ENCODE measurements at regions not wholly inside any gene's neighbourhood (a gene's known extent, or its start where the extent isn't known, plus 50 kb on each side); places are given as distances from the start of the nearest gene placed in this dataset.

DNA sequence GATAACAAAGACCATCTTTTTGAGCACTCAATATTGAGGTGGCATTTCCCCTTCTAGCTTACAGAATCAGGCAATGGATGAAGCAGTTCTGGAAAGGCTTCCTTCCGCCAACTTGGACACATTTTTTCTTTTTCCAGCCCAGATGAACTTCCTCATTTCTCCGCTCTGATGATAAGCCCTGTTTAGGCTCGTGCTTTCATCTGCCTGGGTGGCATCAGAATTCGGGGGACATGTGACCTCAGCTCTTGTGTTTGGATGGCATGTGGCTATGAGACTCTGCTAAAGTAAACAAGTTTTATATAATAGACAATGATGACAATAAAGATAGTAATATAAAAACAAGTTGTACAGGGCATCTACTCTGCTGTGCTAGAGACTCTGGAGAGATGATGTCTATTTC is 796.7 kb downstream of the DHX35 start:
- H3K4me3 ChIP-seq, result no peak overlapping the region
- TF ChIP-seq POLR2AphosphoS5 (IDR thresholded peaks at IDR 0.05; ENCODE audit: insufficient read depth in 1 of 2, low read depth in 1 of 2) (no peak), CTCF (IDR thresholded peaks at IDR 0.05) (no peak)
- DNase-seq (ENCODE audit: extremely low spot score in 2 of 2), result no peak
- no peaks in the 10 kb centered on the region for H3K36me3 ChIP-seq
- no peaks in the 10 kb centered on the region for H3K4me1 ChIP-seq
- no peak overlapping the region for H3K27ac ChIP-seq
- H3K27me3 ChIP-seq, result no peaks in the 10 kb centered on the region
- intact Hi-C loops (cut with DNase I), result no loop called here
- no peaks in the 10 kb centered on the region for H3K9me3 ChIP-seq

- Histone ChIP-seq H3K27ac (no peak overlapping the region), H3K27me3 (no peaks in the 10 kb centered on the region), H3K9me3 (no peaks in the 10 kb centered on the region), H3K36me3 (no peaks in the 10 kb centered on the region), H3K4me3 (no peak overlapping the region), H3K4me1 (no peaks in the 10 kb centered on the region)
- DNase-seq (ENCODE audit: extremely low spot score in 2 of 2), result no peak
- TF ChIP-seq CTCF (IDR thresholded peaks at IDR 0.05) (no peak), POLR2AphosphoS5 (IDR thresholded peaks at IDR 0.05; ENCODE audit: insufficient read depth in 1 of 2, low read depth in 1 of 2) (no peak), POLR2A (IDR thresholded peaks at IDR 0.05) (no peak)
- intact Hi-C loops (cut with DNase I), result no loop called here
These were observed 794.7 kb downstream of the DHX35 start for GRCh38 chr20:39756828-39757227.

DNA sequence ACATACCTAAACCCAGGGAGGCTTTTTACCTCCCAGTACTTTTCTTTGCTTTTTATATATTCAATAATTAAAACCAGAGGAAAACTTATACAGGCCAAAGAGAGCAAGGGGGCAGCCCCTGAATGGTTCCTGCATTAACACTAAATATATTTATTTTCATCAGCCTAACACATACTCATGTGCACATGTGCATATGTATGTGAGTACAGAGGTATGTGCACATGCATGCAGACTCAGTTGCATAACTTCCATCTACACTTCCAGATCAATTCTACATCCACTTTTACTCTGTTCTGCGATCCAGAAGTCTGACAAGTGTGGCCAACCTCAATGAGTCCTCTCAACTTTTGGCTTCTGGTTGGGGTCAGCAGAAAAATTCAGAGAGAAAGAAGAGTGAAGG is 794.2 kb downstream of the DHX35 start:
- no peaks in the 10 kb centered on the region for H3K4me1 ChIP-seq
- H3K4me3 ChIP-seq, result no peak overlapping the region
- TF ChIP-seq CTCF (IDR thresholded peaks at IDR 0.05) (no peak), POLR2AphosphoS5 (IDR thresholded peaks at IDR 0.05; ENCODE audit: insufficient read depth in 1 of 2, low read depth in 1 of 2) (no peak), POLR2A (IDR thresholded peaks at IDR 0.05) (no peak)
- no peak overlapping the region for H3K27ac ChIP-seq
- intact Hi-C loops (cut with DNase I), result no loop called here
- no peaks in the 10 kb centered on the region for H3K27me3 ChIP-seq
- no peaks in the 10 kb centered on the region for H3K9me3 ChIP-seq
- no peak for DNase-seq (ENCODE audit: extremely low spot score in 2 of 2)
- no peaks in the 10 kb centered on the region for H3K36me3 ChIP-seq

DNA sequence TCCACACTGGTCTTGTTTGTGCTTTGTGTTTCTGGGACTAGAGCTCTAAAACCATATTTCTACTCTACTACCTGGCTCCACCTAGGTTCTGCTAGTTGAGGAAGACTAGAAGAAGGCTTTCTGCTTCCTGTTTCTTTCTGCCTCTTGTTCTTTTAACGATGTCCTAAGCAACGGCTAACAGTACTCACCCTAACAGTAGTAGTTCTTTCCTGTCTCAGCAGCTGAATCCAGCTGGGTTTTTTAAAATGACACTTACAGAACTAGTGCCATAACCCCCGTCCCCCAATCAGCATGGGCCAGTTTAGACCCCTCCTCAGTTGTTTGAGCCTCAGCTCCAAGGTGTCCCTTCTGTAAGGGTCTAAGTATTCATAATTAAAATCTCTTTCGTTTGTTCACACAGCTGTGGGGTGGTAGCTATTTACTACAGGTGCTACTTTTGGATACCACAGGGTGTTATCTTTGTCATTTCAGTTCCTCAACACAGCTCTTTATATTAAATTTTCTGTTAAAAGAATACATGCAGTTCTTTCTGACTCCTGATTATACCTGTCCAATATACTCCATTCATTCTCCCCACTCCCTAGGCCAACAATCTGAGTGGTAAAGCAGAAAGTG is 790.2 kb downstream of the DHX35 start:
- no peak for DNase-seq (ENCODE audit: extremely low spot score in 2 of 2)
- no peaks in the 10 kb centered on the region for H3K9me3 ChIP-seq
- H3K27ac ChIP-seq, result no peak overlapping the region
- TF ChIP-seq POLR2AphosphoS5 (IDR thresholded peaks at IDR 0.05; ENCODE audit: insufficient read depth in 1 of 2, low read depth in 1 of 2) (no peak), CTCF (IDR thresholded peaks at IDR 0.05) (no peak), POLR2A (IDR thresholded peaks at IDR 0.05) (no peak)
- H3K4me1 ChIP-seq, result no peaks in the 10 kb centered on the region
- intact Hi-C loops (cut with DNase I), result no loop called here
- no peak overlapping the region for H3K4me3 ChIP-seq
- no peaks in the 10 kb centered on the region for H3K36me3 ChIP-seq
- H3K27me3 ChIP-seq, result no peaks in the 10 kb centered on the region

GRCh38 chr20:39751557-39752137 is 789.5 kb downstream of the DHX35 start:
- intact Hi-C loops (cut with DNase I), result no loop called here
- TF ChIP-seq POLR2AphosphoS5 (IDR thresholded peaks at IDR 0.05; ENCODE audit: insufficient read depth in 1 of 2, low read depth in 1 of 2), result no peak
- no peak for TF ChIP-seq POLR2A (IDR thresholded peaks at IDR 0.05)
- TF ChIP-seq CTCF (IDR thresholded peaks at IDR 0.05), result no peak
- H3K4me3 ChIP-seq, result no peak overlapping the region

More at GRCh38 chr20:39751557-39752137, 789.5 kb downstream of the DHX35 start:
- Histone ChIP-seq H3K9me3 (no peaks in the 10 kb centered on the region), H3K27me3 (no peaks in the 10 kb centered on the region), H3K4me1 (no peaks in the 10 kb centered on the region), H3K27ac (no peak overlapping the region), H3K36me3 (no peaks in the 10 kb centered on the region)
- no peak for DNase-seq (ENCODE audit: extremely low spot score in 2 of 2)
